SK-N-SH (cell line): ENCODE measurements at regions not wholly inside any gene's neighbourhood (a gene's known extent, or its start where the extent isn't known, plus 50 kb on each side); places are given as distances from the start of the nearest gene placed in this dataset.

Source experiments
- CTCF ChIA-PET: fragments of 300-600, 350-600 bp; formaldehyde crosslinking; extraction: SDS; loops from one replicate; lab custom pipeline; 2021; lab: Yijun Ruan, JAX
- POLR2A ChIA-PET: fragments of 350-600 bp; sonication (Branson Sonifier 250); formaldehyde crosslinking; extraction: SDS; loops from one replicate; lab custom pipeline; 2020; ENCODE audit warnings: antibody characterized with exemption, inconsistent platforms; lab: Yijun Ruan, JAX
- DNase-seq: peaks from one replicate; pipeline ENCODE4 v3.0.0; 2012
- H2AFZ ChIP-seq: fragments of 200-600 bp; sonication (generic); 2 replicates; pipeline ENCODE4 v1.8.1; 2016; ENCODE audit warnings: antibody characterized with exemption, mild to moderate bottlenecking, low read depth
- H3F3A ChIP-seq: fragments of 200-600 bp; sonication (generic); replicated peaks from 2 replicates; pipeline ENCODE3; 2016; ENCODE audit warnings: antibody characterized with exemption, mild to moderate bottlenecking; ENCODE audit not compliant: insufficient read depth
- H3K27ac ChIP-seq, 2 experiments: fragments of 200-500 bp in 1 of 2; fragments of 200-600 bp in 1 of 2; sonication (Bioruptor generic) in 1 of 2; sonication (generic), shearing (Covaris generic) in 1 of 2; 2 replicates each; pipeline versions ENCODE4 v1.5.1 to v1.6.1; 2014 to 2016; ENCODE audit warnings: low read depth in 2 of 2, inconsistent platforms in 1 of 2, low read length in 1 of 2, mild to moderate bottlenecking in 1 of 2, mixed read lengths in 1 of 2
- H3K27me3 ChIP-seq: fragments of 200-600 bp; sonication (generic), shearing (Covaris generic); 2 replicates; pipeline ENCODE4 v1.6.1; 2016; ENCODE audit warnings: mixed run types; ENCODE audit not compliant: insufficient read depth
- H3K36me3 ChIP-seq, 2 experiments: fragments of 200-500 bp in 1 of 2; fragments of 200-600 bp in 1 of 2; sonication (Bioruptor generic) in 1 of 2; sonication (generic) in 1 of 2; replicated peaks in 1 of 2; 2 replicates each; pipeline versions ENCODE3 to v1.5.1; 2014 to 2016; ENCODE audit warnings: low read length in 1 of 2, mild to moderate bottlenecking in 1 of 2; ENCODE audit not compliant: insufficient read depth in 2 of 2, control insufficient read depth in 1 of 2
- H3K4me1 ChIP-seq, 2 experiments: fragments of 200-500 bp in 1 of 2; fragments of 200-600 bp in 1 of 2; sonication (Bioruptor generic) in 1 of 2; sonication (generic), shearing (Covaris generic) in 1 of 2; 2 replicates each; pipeline versions ENCODE4 v1.5.1 to v1.6.1; 2014 to 2016; ENCODE audit warnings: low read depth in 1 of 2, low read length in 1 of 2, mixed run types in 1 of 2; ENCODE audit not compliant: insufficient read depth in 2 of 2, control insufficient read depth in 1 of 2
- H3K4me2 ChIP-seq: fragments of 200-600 bp; sonication (generic), shearing (Covaris generic); 2 replicates; pipeline ENCODE4 v1.6.1; 2017; ENCODE audit warnings: mixed run types
- H3K4me3 ChIP-seq, 2 experiments: fragments of 200-500 bp in 1 of 2; fragments of 200-600 bp in 1 of 2; sonication (Bioruptor generic) in 1 of 2; sonication (generic), shearing (Covaris generic) in 1 of 2; 2 replicates each; pipeline versions ENCODE4 v1.5.1 to v1.8.1; 2014 to 2016; ENCODE audit warnings: low read depth in 2 of 2, inconsistent platforms in 1 of 2, low read length in 1 of 2, mild to moderate bottlenecking in 1 of 2, mixed read lengths in 1 of 2, moderate library complexity in 1 of 2
- H3K79me2 ChIP-seq: fragments of 200-600 bp; sonication (generic); 2 replicates; pipeline ENCODE4 v1.8.1; 2017; ENCODE audit warnings: mild to moderate bottlenecking; ENCODE audit not compliant: insufficient read depth
- H3K9ac ChIP-seq: fragments of 200-600 bp; sonication (generic); 2 replicates; pipeline ENCODE4 v1.6.1; 2017; ENCODE audit warnings: mixed run types
- H3K9me2 ChIP-seq: fragments of 200-600 bp; sonication (generic); 2 replicates; pipeline ENCODE4 v1.6.1; 2017; ENCODE audit warnings: mixed run types
- H3K9me3 ChIP-seq: fragments of 200-600 bp; sonication (generic); 2 replicates; pipeline ENCODE4 v1.6.1; 2017; ENCODE audit warnings: mixed run types, mild to moderate bottlenecking, moderate library complexity
- H4K20me1 ChIP-seq: fragments of 200-600 bp; sonication (generic); 2 replicates; pipeline ENCODE4 v1.6.1; 2017; ENCODE audit warnings: mild to moderate bottlenecking, mixed run types; ENCODE audit not compliant: insufficient read depth
- CHD2 ChIP-seq: fragments of 150-350 bp; IDR thresholded peaks from 2 replicates; pipeline ENCODE4 v1.6.1; 2018; ENCODE audit warnings: low read length; ENCODE audit not compliant: partially characterized antibody
- ELF1 ChIP-seq: IDR thresholded peaks from 2 replicates; pipeline ENCODE4 v1.4.0; 2012
- FOXJ3 ChIP-seq: sonication (generic); formaldehyde crosslinking; IDR thresholded peaks from 2 replicates; pipeline ENCODE4 v1.5.1; 2020; ENCODE audit warnings: mild to moderate bottlenecking, missing genetic modification reagents
- FOXM1 ChIP-seq: IDR thresholded peaks from 2 replicates; pipeline ENCODE4 v1.4.0; 2012; ENCODE audit warnings: low read depth, mild to moderate bottlenecking
- GATA2 ChIP-seq: sonication (generic); formaldehyde crosslinking; IDR thresholded peaks from 2 replicates; pipeline ENCODE4 v1.5.0; 2020; ENCODE audit warnings: mild to moderate bottlenecking, missing genetic modification reagents
- JUND ChIP-seq: IDR thresholded peaks from 2 replicates; pipeline ENCODE4 v1.4.0; 2012
- MXI1 ChIP-seq: IDR thresholded peaks from 2 replicates; pipeline ENCODE4 v1.6.1; 2012; ENCODE audit warnings: mild to moderate bottlenecking, low read depth, low read length, improper control_type of control experiment
- POLR2AphosphoS5 ChIP-seq: IDR thresholded peaks from 2 replicates; pipeline ENCODE4 v1.6.1; 2012; ENCODE audit warnings: low read depth, low read length
- RAD21 ChIP-seq: IDR thresholded peaks from 2 replicates; pipeline ENCODE4 v1.6.1; 2012; ENCODE audit warnings: mild to moderate bottlenecking, low read length
- RXRA ChIP-seq: IDR thresholded peaks from 2 replicates; pipeline ENCODE4 v1.4.0; 2012; ENCODE audit warnings: low read depth, mild to moderate bottlenecking, borderline replicate concordance
- SIN3A ChIP-seq: IDR thresholded peaks from 2 replicates; pipeline ENCODE4 v1.6.1; 2012; ENCODE audit warnings: low read depth, mild to moderate bottlenecking, low read length, moderate library complexity, borderline replicate concordance
- TCF12 ChIP-seq: IDR thresholded peaks from 2 replicates; pipeline ENCODE4 v1.4.0; 2012
- YY1 ChIP-seq: IDR thresholded peaks from 2 replicates; pipeline ENCODE4 v1.4.0; 2012; ENCODE audit warnings: low read depth, mild to moderate bottlenecking
- WGBS: methylation state at CpG from one replicate; pipeline ENCODE4 v1.1.6; 2017; ENCODE audit warnings: low lambda C conversion rate; 5-methylcytosine and 5-hydroxymethylcytosine counted together
- TF ChIP-seq, protein P1 (sequence below): IDR thresholded peaks from 2 replicates; pipeline ENCODE4; 2012
- TF ChIP-seq, protein P2 (sequence below): IDR thresholded peaks from 2 replicates; pipeline ENCODE4 v1.4.0; 2012; ENCODE audit warnings: low read depth
- TF ChIP-seq, protein P3 (sequence below): fragments of 150-350 bp; IDR thresholded peaks from 2 replicates; pipeline ENCODE4 v1.6.1; 2017; ENCODE audit warnings: antibody characterized with exemption, low read length, low read depth, borderline replicate concordance
- TF ChIP-seq, protein P4 (sequence below): fragments of 200-600 bp; sonication (generic); IDR thresholded peaks from 2 replicates; pipeline ENCODE4 v1.6.1; 2017; ENCODE audit warnings: antibody characterized with exemption, mild to moderate bottlenecking, moderate library complexity

DNA sequence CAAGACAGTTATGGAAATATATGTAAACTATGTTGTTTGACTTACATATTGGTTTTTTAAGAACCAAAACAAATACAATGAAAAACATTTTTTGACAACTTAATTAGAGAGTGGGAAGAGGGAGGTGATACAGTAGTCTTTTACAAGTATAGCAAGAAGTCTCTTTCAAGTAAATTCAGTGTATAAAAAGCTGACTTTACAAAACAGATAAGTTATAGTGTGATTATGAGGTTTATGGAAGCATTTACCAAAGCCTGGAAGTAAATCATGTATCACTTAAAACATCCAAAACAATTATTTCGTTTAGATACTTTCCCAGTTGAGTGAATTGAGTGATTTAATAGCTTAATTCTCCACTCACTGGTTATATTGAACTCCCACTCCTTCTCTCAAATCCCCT, 66.7 kb upstream of the SLC4A10 start:
- no peak overlapping the region for H2AFZ ChIP-seq
- ChIA-PET POLR2A (no interaction called here), CTCF (no interaction called here)
- H3K27me3 ChIP-seq = no peaks in the 10 kb centered on the region
- H4K20me1 ChIP-seq = no peaks in the 10 kb centered on the region
- H3F3A ChIP-seq = no peaks in the 10 kb centered on the region
- H3K4me2 ChIP-seq = no peak overlapping the region
- H3K27ac ChIP-seq = no peak overlapping the region
- TF ChIP-seq TCF12 = no peak
- no peak for DNase-seq
- no peaks in the 10 kb centered on the region for H3K9me2 ChIP-seq
- no peaks in the 10 kb centered on the region for H3K79me2 ChIP-seq
- no peak overlapping the region for H3K4me3 ChIP-seq
- no peaks in the 10 kb centered on the region for H3K9me3 ChIP-seq
- no peak overlapping the region for H3K9ac ChIP-seq
- H3K4me1 ChIP-seq = no peaks in the 10 kb centered on the region
- no peaks in the 10 kb centered on the region for H3K36me3 ChIP-seq
- WGBS = 4% methylated on average over 1 of the region's 1 CpG

DNA sequence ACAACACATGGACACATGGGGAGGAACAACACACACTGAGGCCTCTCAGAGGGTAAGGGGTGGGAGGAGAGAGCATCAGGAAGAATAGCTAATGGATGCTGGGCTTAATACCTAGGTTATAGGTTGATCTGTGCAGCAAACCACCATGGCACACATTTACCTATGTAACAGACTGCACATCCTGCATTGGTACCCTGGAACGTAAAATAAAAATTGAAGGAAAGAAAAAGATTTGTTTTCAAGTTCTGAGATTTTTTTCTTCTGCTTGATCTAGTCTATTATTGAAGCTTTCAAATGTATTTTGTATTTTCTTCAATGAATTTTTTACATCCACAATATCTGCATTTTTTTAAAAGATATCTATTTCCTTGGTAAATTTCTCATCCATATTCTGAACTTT, 59.3 kb upstream of the SLC4A10 start:
- no peak for DNase-seq
- H3K4me3 ChIP-seq = no peak overlapping the region
- ChIA-PET POLR2A (no interaction called here), CTCF (interaction anchor here (1.1 kb wide), 1 partner anchor 22 kb away, joined by 4 read pairs; no protein-coding TSS in a partner anchor)
- H3K9ac ChIP-seq = no peak overlapping the region
- H3K27me3 ChIP-seq = no peaks in the 10 kb centered on the region
- no peaks in the 10 kb centered on the region for H3K36me3 ChIP-seq
- H3F3A ChIP-seq = no peaks in the 10 kb centered on the region
- H2AFZ ChIP-seq = no peak overlapping the region
- no peaks in the 10 kb centered on the region for H3K79me2 ChIP-seq
- TF ChIP-seq GATA2 = no peak
- TF ChIP-seq, protein P1, sequence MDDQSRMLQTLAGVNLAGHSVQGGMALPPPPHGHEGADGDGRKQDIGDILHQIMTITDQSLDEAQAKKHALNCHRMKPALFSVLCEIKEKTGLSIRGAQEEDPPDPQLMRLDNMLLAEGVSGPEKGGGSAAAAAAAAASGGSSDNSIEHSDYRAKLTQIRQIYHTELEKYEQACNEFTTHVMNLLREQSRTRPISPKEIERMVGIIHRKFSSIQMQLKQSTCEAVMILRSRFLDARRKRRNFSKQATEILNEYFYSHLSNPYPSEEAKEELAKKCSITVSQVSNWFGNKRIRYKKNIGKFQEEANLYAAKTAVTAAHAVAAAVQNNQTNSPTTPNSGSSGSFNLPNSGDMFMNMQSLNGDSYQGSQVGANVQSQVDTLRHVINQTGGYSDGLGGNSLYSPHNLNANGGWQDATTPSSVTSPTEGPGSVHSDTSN = no peak
- H3K9me3 ChIP-seq = no peaks in the 10 kb centered on the region
- H3K4me2 ChIP-seq = no peak overlapping the region
- H3K4me1 ChIP-seq = no peaks in the 10 kb centered on the region
- H4K20me1 ChIP-seq = no peaks in the 10 kb centered on the region
- no peak overlapping the region for H3K27ac ChIP-seq
- 13% methylated on average over 1 of the region's 1 CpG for WGBS
- H3K9me2 ChIP-seq = no peaks in the 10 kb centered on the region

DNA sequence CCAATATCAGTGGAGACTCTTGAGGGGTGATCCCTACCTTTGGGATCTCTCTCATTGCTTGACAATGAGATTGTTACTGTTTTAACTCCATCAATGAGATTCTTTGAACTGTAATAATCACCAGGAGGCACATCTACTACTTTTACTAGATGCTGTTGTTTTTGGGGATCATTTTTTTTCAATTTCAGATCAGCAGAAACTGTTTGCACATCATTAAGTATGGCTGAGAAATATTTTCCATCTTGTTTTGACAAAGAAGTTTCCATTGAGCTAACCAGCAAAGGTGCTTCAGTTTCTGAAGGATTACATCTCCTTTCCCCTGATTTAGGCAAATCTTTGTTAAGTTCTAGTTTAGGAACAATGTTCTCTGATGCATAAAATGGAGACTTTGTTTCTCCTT, 54.8 kb upstream of the SLC4A10 start:
- H3K4me3 ChIP-seq = no peak overlapping the region
- H3K79me2 ChIP-seq = no peaks in the 10 kb centered on the region
- no peak overlapping the region for H2AFZ ChIP-seq
- H3K36me3 ChIP-seq = no peaks in the 10 kb centered on the region
- TF ChIP-seq FOXM1 = no peak
- TF ChIP-seq, protein P2, sequence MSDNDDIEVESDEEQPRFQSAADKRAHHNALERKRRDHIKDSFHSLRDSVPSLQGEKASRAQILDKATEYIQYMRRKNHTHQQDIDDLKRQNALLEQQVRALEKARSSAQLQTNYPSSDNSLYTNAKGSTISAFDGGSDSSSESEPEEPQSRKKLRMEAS = no peak
- TF ChIP-seq, protein P3, sequence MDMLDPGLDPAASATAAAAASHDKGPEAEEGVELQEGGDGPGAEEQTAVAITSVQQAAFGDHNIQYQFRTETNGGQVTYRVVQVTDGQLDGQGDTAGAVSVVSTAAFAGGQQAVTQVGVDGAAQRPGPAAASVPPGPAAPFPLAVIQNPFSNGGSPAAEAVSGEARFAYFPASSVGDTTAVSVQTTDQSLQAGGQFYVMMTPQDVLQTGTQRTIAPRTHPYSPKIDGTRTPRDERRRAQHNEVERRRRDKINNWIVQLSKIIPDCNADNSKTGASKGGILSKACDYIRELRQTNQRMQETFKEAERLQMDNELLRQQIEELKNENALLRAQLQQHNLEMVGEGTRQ = no peak
- no peak for TF ChIP-seq MXI1
- TF ChIP-seq, protein P4, sequence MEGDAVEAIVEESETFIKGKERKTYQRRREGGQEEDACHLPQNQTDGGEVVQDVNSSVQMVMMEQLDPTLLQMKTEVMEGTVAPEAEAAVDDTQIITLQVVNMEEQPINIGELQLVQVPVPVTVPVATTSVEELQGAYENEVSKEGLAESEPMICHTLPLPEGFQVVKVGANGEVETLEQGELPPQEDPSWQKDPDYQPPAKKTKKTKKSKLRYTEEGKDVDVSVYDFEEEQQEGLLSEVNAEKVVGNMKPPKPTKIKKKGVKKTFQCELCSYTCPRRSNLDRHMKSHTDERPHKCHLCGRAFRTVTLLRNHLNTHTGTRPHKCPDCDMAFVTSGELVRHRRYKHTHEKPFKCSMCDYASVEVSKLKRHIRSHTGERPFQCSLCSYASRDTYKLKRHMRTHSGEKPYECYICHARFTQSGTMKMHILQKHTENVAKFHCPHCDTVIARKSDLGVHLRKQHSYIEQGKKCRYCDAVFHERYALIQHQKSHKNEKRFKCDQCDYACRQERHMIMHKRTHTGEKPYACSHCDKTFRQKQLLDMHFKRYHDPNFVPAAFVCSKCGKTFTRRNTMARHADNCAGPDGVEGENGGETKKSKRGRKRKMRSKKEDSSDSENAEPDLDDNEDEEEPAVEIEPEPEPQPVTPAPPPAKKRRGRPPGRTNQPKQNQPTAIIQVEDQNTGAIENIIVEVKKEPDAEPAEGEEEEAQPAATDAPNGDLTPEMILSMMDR = no peak
- no peak for TF ChIP-seq JUND
- no peak for TF ChIP-seq SIN3A
- TF ChIP-seq POLR2AphosphoS5 = no peak
- TF ChIP-seq FOXJ3 (CRISPR knock-in tag) = no peak
- TF ChIP-seq CHD2 = no peak
- no peak for TF ChIP-seq YY1
- TF ChIP-seq RAD21 = no peak
- no peak for TF ChIP-seq RXRA
- no peak for TF ChIP-seq ELF1
- no peak overlapping the region for H3K9ac ChIP-seq
- no peaks in the 10 kb centered on the region for H3F3A ChIP-seq
- DNase-seq = no peak
- CTCF ChIA-PET = interaction anchor here (1.0 to 2.3 kb wide), 3 partner anchors 17 to 729 kb away, joined by 3 to 9 read pairs (median 7); no protein-coding TSS in a partner anchor
- H3K9me3 ChIP-seq = no peaks in the 10 kb centered on the region
- no peaks in the 10 kb centered on the region for H3K27me3 ChIP-seq
- POLR2A ChIA-PET = no interaction called here
- H3K9me2 ChIP-seq = no peaks in the 10 kb centered on the region
- H3K4me1 ChIP-seq = no peaks in the 10 kb centered on the region
- H4K20me1 ChIP-seq = no peaks in the 10 kb centered on the region
- no peak overlapping the region for H3K4me2 ChIP-seq
- no peak overlapping the region for H3K27ac ChIP-seq
